HG03469 (cell line): ENCODE measurements at regions not wholly inside any gene's neighbourhood (a gene's known extent, or its start where the extent isn't known, plus 50 kb on each side); places are given as distances from the start of the nearest gene placed in this dataset.

Experiments
- ATAC-seq: cut with Tn5 transposase; IDR thresholded peaks from one replicate; pipeline ENCODE4 v1.9.1; 2021; ENCODE audit warnings: mild to moderate bottlenecking, moderate library complexity, moderate number of reproducible peaks; ENCODE audit not compliant: unreplicated experiment

GRCh38 chr2:66689456-66690051 lies 254.6 kb downstream of the MEIS1 start:
- ATAC-seq = no peak

GRCh38 chr2:66691031-66691965 lies 256.4 kb downstream of the MEIS1 start:
- ATAC-seq = no peak

GRCh38 chr2:66692521-66693054 lies 257.7 kb downstream of the MEIS1 start:
- ATAC-seq = no peak

DNA sequence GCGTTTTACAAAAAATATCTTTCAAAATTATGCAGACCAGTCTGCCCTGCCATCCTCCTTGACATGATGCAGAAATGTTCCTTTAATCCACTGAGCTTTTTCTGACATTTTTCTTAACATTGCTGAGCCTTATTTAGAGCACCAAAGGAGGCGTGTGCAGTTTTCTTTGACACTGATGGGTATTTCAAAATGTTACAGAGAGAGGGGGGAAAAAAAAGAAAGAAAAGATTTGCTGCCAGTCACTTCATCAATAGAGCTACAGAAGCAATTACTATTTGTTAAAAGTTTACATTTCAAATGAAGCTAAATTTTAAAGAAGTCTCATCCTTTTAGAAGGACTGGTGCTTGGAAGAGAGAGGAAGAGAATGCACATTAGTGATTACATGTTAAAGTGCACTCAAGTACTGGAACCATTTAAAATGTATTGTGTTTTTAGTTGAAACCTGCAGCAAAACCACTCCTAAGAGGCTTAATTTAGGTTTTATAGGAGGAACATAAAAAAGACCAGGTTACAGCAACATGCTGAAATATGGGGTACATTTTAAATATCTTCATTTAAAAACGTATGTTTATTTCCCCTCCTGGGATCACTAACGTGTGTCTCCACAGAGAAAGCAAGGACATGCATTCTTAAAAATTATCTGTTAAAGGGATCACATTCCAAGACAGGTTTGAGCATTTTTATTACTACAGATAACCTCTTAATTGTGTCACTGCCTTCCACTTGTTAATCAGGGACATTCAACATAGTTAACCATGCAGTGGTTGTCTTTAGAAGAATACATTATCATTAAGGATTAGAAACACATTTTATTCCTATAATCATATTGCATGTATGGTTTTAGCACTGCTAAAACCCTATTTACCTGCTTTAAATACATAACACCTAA lies 258.4 kb downstream of the MEIS1 start:
- ATAC-seq = no peak

DNA sequence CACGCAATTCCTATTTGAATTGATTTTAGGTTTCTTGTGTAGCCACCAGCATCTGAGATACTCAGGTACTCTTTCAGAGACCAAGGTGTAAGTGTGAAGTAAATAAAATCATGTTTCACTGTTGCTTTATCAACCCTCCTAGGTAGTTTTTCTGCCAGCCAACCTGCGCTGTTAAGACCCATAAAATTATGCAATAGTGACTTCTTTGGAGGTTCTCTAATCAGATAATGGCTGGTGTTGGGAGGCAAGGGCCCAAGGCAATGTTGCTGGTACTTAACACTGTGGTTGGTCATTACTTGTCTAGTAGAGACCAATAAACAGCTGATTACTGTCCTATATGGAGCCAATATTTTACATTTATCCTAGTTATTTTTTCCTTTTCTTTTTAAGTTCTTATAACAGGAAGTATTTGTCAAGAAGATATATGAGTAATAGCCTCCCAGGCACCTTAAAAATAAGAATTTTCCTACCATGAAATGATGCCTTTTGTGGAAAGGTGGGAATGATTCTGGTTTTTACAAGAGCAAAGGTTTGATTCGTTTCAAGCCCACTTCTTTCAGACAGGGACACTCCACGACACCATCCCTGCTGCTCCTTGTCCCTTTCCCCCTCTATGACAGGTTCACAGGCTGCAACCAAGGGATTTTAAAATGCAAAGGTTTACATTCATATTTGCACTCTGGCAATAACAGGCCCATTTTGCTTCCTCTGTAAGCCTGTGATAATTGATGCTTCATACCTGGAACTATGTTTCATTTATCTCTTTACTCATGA lies 259.3 kb downstream of the MEIS1 start:
- no peak for ATAC-seq

DNA sequence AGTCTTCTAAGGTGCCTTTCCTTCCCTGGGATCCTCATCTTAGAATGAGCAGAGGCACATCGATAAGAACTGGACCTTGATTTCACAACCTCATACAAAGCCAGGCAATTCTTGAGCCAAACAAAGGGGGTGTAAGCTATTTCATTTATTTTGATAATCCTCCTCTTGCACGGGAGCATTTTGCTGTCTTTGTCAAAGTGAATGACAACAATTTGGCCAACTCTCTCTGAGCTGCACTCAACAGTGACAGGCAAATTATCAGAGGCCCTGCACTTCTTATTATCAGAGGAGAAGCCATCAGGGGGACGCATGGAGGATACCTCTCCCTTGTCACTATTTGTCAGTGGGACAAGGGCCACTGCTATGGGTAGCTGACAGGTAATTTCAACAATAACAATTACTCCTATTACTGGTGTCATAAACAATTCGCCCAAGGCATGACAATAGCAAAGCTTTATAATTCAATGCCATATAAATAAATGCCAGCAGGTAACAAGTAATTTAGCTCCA lies 260.4 kb downstream of the MEIS1 start:
- ATAC-seq = no peak

DNA sequence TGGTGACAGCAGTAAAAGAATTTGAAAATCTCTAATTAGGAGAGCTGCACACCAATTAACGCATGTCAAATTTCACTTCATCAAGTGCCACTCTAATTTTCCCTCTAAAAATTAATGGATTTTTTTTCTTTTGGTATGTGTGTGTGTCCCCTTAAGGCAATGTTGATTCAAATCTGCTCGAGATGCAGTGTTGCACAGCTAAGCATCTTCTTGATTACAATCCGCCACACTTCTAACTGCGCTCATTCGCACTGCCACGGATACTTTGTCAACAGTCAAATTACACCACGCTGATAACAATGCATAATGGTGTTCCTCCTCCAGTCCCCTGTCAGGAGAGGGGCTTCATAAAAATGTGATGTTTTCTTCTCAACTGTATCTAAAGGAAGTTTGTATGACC lies 261.4 kb downstream of the MEIS1 start:
- no peak for ATAC-seq

DNA sequence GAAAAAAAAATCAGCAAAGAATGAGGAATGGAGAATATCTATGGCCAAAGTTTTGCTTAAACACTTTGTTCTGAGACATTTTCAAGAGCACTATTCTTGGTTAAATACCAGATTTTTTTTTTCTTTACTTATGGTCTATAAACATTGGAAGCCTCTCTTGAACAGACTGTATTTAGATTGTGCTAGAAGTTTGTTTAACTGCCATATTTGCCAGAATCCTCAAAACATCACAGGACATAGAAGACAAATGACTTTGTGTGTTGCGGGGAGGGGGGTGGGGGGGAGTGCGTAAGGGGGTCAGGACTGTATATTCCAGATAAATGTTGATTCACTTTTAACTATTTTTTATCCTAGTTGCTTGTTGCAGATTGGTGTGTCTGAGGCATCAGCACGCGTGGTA lies 262.0 kb downstream of the MEIS1 start:
- no peak for ATAC-seq

GRCh38 chr2:66697366-66697765 lies 262.4 kb downstream of the MEIS1 start:
- no peak for ATAC-seq

DNA sequence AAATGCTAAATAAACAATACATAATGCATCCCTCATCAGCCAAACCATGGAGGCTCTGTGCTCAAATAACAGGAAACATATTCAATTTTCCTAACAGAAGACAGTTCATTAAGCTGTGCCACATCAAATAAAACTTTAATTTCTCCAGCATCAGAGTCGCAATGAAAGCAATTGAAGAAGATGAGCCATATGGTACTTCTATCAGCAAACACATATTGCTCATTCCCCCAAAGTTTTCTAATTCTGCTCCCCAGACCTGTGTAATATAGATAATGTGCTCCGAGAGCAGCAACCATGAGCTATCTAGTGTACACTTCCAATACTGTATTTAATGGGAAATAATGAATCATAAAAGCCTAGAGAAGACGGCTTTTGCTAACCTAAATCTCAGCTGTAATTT lies 263.2 kb downstream of the MEIS1 start:
- no peak for ATAC-seq

DNA sequence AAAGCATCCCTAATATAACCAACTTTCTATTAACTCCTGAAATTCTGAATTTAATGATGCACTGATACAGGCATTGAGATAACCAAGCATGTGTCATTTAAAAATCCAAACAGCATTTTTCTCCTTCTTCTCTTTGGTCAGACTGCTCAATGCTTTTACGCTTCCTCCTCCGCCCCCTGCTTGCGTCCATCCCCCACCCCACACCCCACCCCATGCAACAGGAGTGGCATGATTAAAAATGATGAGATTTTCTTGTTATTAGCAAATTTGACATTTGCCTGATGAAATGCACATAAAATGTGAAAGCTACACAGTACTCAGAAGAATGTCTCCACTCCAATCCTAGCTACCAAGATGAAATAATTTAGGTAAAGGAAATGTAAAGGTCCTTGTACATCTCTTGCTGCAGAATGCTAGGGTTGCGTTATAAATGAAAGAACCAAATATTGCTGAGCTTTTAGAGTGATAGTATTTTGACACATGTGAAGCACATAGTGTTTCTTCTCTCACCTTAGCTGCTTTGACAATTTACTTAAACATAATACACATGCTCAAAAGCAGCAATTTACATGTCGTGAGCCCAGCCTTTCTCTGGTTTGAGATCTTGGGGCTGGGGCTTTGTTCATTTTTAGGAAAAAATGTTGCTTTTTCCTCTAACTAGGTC lies 263.8 kb downstream of the MEIS1 start:
- ATAC-seq = no peak

- no peak for ATAC-seq
Observed at GRCh38 chr2:66699416-66699792, 264.5 kb downstream of the MEIS1 start.

GRCh38 chr2:66699793-66700676 lies 265.1 kb downstream of the MEIS1 start:
- no peak for ATAC-seq

DNA sequence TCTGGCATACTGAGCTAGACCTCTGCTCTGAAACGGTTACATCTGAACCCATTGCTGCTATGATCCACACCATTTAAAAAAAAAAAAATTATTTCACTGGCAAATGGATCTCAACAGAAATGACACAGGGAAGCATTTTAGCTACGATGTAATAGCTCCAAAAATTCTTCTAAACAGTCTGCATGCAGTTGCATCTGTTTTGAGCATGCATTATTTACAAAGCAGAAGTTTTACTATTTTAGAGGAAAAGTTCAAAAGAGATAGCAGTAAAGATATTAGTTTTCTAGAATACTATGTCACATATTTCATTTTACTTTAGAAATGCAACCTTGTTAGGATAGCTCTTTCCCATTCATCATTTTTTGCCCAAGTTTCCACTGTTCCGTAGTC lies 265.7 kb downstream of the MEIS1 start:
- no peak for ATAC-seq

- ATAC-seq = no peak
Observed at GRCh38 chr2:66701251-66701650, 266.3 kb downstream of the MEIS1 start.

DNA sequence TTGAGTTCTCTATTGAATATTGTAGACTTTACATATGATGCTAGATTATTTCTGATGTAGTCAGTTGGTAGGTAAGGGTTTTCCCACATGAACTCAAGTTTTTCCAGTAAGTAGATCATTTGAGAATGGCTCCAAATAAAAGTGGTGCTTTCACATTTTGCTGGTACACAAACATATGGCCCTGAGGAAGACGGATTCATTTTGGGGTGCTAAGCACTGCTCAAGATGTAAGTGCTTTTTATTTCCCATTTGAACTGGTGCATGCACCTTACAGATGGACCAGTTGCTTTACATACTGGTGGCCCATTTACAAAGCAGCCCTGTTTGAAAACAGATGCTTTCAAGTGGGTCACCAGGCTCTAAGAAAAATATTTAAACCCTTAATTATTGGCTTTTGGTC lies 266.7 kb downstream of the MEIS1 start:
- no peak for ATAC-seq

GRCh38 chr2:66702301-66702700 lies 267.4 kb downstream of the MEIS1 start:
- ATAC-seq = no peak

- no peak for ATAC-seq
Observed at GRCh38 chr2:66704786-66705185, 269.9 kb downstream of the MEIS1 start.

- no peak for ATAC-seq
Observed at GRCh38 chr2:66714610-66715009, 279.7 kb downstream of the MEIS1 start.
